IMR-90 (cell line): ENCODE measurements at regions not wholly inside any gene's neighbourhood (a gene's known extent, or its start where the extent isn't known, plus 50 kb on each side); places are given as distances from the start of the nearest gene placed in this dataset.
"Not testable (repeated sequence)": the region's sequence is repeated elsewhere in the genome, so short reads cannot be mapped to it uniquely, and the experiment has no call there.

Experiments used
- ATAC-seq: fragments of 200-7000 bp; cut with Tn5 transposase; 2 replicates; pipeline ENCODE4 v1.9.1; 2020; ENCODE audit warnings: low read depth, mild to moderate bottlenecking, moderate library complexity
- BruUV-seq: library from RNA; stranded (reverse); fragments of 400-500 nt; replicated peaks from 2 replicates; lab custom pipeline; 2021; lab: Mats Ljungman, UMichigan
- CTCF ChIA-PET: fragments of 300-600 bp; formaldehyde crosslinking; extraction: SDS; loops from one replicate; lab custom pipeline; 2021; ENCODE audit warnings: antibody characterized with exemption; lab: Yijun Ruan, JAX
- POLR2A ChIA-PET: fragments of 300-600 bp; sonication (Branson Sonifier 250); formaldehyde crosslinking; loops from one replicate; lab custom pipeline; 2022; ENCODE audit warnings: antibody characterized with exemption; ENCODE audit not compliant: unreplicated experiment; lab: Charles Lee
- DNase-seq: peaks from one replicate; pipeline ENCODE4 v3.0.0; 2013
- H2AFZ ChIP-seq: replicated peaks from 2 replicates; pipeline ENCODE3; 2013; ENCODE audit warnings: low read length, mild to moderate bottlenecking; ENCODE audit not compliant: poor library complexity
- H2AK5ac ChIP-seq: 2 replicates; pipeline ENCODE4 v1.6.1; 2013; ENCODE audit warnings: low read depth, low read length, inconsistent platforms
- H2AK9ac ChIP-seq: replicated peaks from 2 replicates; pipeline ENCODE3; 2013; ENCODE audit warnings: mild to moderate bottlenecking, low read depth, low read length, moderate library complexity; ENCODE audit not compliant: poor library complexity
- H2BK120ac ChIP-seq: 2 replicates; pipeline ENCODE4 v1.6.1; 2013; ENCODE audit warnings: low read depth, low read length, inconsistent platforms
- H2BK15ac ChIP-seq: 3 replicates; pipeline ENCODE4 v1.6.1; 2013; ENCODE audit warnings: low read depth, low read length, inconsistent platforms
- H2BK20ac ChIP-seq: 2 replicates; pipeline ENCODE4 v1.6.1; 2013; ENCODE audit warnings: low read depth, mild to moderate bottlenecking, inconsistent platforms, low read length, moderate library complexity
- H2BK5ac ChIP-seq: 2 replicates; pipeline ENCODE4 v1.6.1; 2013; ENCODE audit warnings: mild to moderate bottlenecking, low read depth, low read length, inconsistent platforms; ENCODE audit not compliant: poor library complexity, severe bottlenecking
- H3K14ac ChIP-seq: replicated peaks from 2 replicates; pipeline ENCODE4 v1.6.1; 2013; ENCODE audit warnings: low read depth, low read length, inconsistent platforms
- H3K18ac ChIP-seq: 2 replicates; pipeline ENCODE4 v1.6.1; 2013; ENCODE audit warnings: low read depth, low read length, control low read depth
- H3K23ac ChIP-seq: 2 replicates; pipeline ENCODE4 v1.6.1; 2013; ENCODE audit warnings: low read depth, low read length, inconsistent platforms
- H3K27ac ChIP-seq: 2 replicates; pipeline ENCODE4 v1.5.1; 2013; ENCODE audit warnings: mild to moderate bottlenecking, control low read depth, low read length; ENCODE audit not compliant: insufficient read depth
- H3K27me3 ChIP-seq: 2 replicates; pipeline ENCODE4 v1.6.1; 2013; ENCODE audit warnings: low read length; ENCODE audit not compliant: control insufficient read depth, insufficient read depth
- H3K36me3 ChIP-seq: 2 replicates; pipeline ENCODE4 v1.6.1; 2013; ENCODE audit warnings: low read length, mixed read lengths; ENCODE audit not compliant: control insufficient read depth, insufficient read depth
- H3K4ac ChIP-seq: 2 replicates; pipeline ENCODE4 v1.6.1; 2013; ENCODE audit warnings: low read depth, low read length, inconsistent platforms
- H3K4me1 ChIP-seq: 2 replicates; pipeline ENCODE4 v1.6.1; 2013; ENCODE audit warnings: low read length, mixed read lengths; ENCODE audit not compliant: control insufficient read depth, insufficient read depth
- H3K4me2 ChIP-seq: 2 replicates; pipeline ENCODE4 v1.6.1; 2013; ENCODE audit warnings: low read depth, mild to moderate bottlenecking, control low read depth, low read length, moderate library complexity
- H3K4me3 ChIP-seq: 2 replicates; pipeline ENCODE4 v1.5.1; 2013; ENCODE audit warnings: low read depth, mild to moderate bottlenecking, control low read depth, low read length, moderate library complexity; ENCODE audit not compliant: insufficient read depth
- H3K56ac ChIP-seq: 2 replicates; pipeline ENCODE4 v1.6.1; 2013; ENCODE audit warnings: low read length, inconsistent platforms; ENCODE audit not compliant: insufficient read depth; ENCODE audit errors: extremely low read depth
- H3K79me1 ChIP-seq, 2 experiments: 2 replicates each; pipeline ENCODE4 v1.6.1; 2013; ENCODE audit warnings: low read length in 2 of 2, inconsistent platforms in 1 of 2, low read depth in 1 of 2
- H3K9ac ChIP-seq: 2 replicates; pipeline ENCODE4 v1.6.1; 2013; ENCODE audit warnings: low read depth, low read length, control low read depth
- H3K9me1 ChIP-seq: 2 replicates; pipeline ENCODE4 v1.6.1; 2013; ENCODE audit warnings: low read length, inconsistent platforms; ENCODE audit not compliant: insufficient read depth
- H3K9me3 ChIP-seq: 2 replicates; pipeline ENCODE4 v1.6.1; 2013; ENCODE audit warnings: low read length; ENCODE audit not compliant: control insufficient read depth, insufficient read depth
- H4K20me1 ChIP-seq: 2 replicates; pipeline ENCODE4 v1.6.1; 2013; ENCODE audit warnings: low read length, inconsistent platforms; ENCODE audit not compliant: insufficient read depth
- H4K5ac ChIP-seq: 2 replicates; pipeline ENCODE4 v1.6.1; 2013; ENCODE audit warnings: mild to moderate bottlenecking, low read depth, low read length, control low read depth
- H4K8ac ChIP-seq, 2 experiments: 2 replicates each; pipeline ENCODE4 v1.6.1; 2013; ENCODE audit warnings: low read depth in 2 of 2, low read length in 2 of 2, control low read depth in 1 of 2, inconsistent platforms in 1 of 2
- H4K91ac ChIP-seq: 2 replicates; pipeline ENCODE4 v1.6.1; 2013; ENCODE audit warnings: low read depth, low read length, inconsistent platforms; ENCODE audit not compliant: insufficient read depth
- WGBS, 2 experiments: methylation state at CpG; one replicate each; pipeline versions ENCODE4 v1.1.5 to v1.1.7; 2013; ENCODE audit warnings: missing lambda C conversion rate in 2 of 2; ENCODE audit not compliant: insufficient read length in 1 of 2; ENCODE audit errors: extremely low coverage in 2 of 2; 5-methylcytosine and 5-hydroxymethylcytosine counted together
- dilution Hi-C: fragments of 300-500 bp; cut with HindIII; formaldehyde crosslinking; loops from one replicate; pipeline ENCODE4 v1.14.3; 2018; ENCODE audit warnings: low sequenced_read_pairs; ENCODE audit not compliant: unreplicated experiment
- in situ Hi-C: fragments of 300-500 bp; cut with MboI; formaldehyde crosslinking; loops from 3 replicates; pipeline ENCODE4 v1.14.3; 2019; ENCODE audit warnings: low sequenced_read_pairs, inconsistent platforms, mixed read lengths
- intact Hi-C: fragments of 100-400 bp; cut with micrococcal nuclease; formaldehyde crosslinking; loops from 2 replicates; pipeline ENCODE4 v1.10.0; 2022

- H3K9me1 ChIP-seq, H3K36me3 ChIP-seq, H2BK15ac ChIP-seq, H3K4ac ChIP-seq, H3K14ac ChIP-seq, H2AK5ac ChIP-seq, H3K27ac ChIP-seq, H3K18ac ChIP-seq, H2BK120ac ChIP-seq, H4K20me1 ChIP-seq, H3K4me1 ChIP-seq, H2BK20ac ChIP-seq, H3K9ac ChIP-seq, dilution Hi-C loops, BruUV-seq, H4K5ac ChIP-seq, DNase-seq, H4K8ac ChIP-seq, H2BK5ac ChIP-seq, CTCF ChIA-PET, H3K4me2 ChIP-seq, H4K91ac ChIP-seq, ATAC-seq, H3K4me3 ChIP-seq, H3K23ac ChIP-seq, in situ Hi-C loops, H2AK9ac ChIP-seq, intact Hi-C loops, H3K56ac ChIP-seq, H2AFZ ChIP-seq, H3K27me3 ChIP-seq, POLR2A ChIA-PET, H3K79me1 ChIP-seq: not testable (repeated sequence)
- 90% methylated on average over 2 of the region's 20 CpGs; no CpG with 5 or more reads in 1 of the 2 experiments for WGBS, 2 experiments
- H3K9me3 ChIP-seq = peaks cover 38% of the 10 kb centered on the region
Measured at GRCh38 chr22:11611280-11611679, 3916.7 kb upstream of the OR11H1 start.

DNA sequence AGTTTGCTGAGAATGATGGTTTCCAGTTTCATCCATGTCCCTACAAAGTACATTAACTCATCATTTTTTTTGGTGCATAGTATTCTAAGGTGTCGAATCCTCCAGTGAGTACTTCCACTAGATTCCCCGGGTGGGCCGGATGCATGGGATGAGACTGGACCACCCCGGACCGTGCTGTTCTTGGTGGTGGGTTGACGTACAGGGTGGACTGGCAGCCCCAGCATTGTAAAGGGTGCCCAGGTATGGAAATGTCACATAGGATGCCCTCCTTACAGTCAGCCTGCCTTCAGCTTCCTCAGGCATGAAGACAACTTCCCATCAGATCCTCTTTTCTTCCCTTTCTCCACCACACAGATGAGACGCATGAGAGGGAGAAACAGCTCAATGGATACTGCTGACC is 3916.1 kb upstream of the OR11H1 start:
- CTCF ChIA-PET, in situ Hi-C loops, H4K91ac ChIP-seq, H3K36me3 ChIP-seq, H3K9ac ChIP-seq, H3K4me3 ChIP-seq, ATAC-seq, intact Hi-C loops, H2AK9ac ChIP-seq, H2AFZ ChIP-seq, H3K27me3 ChIP-seq, H4K5ac ChIP-seq, H3K4ac ChIP-seq, H2BK120ac ChIP-seq, H2BK5ac ChIP-seq, H3K14ac ChIP-seq, H2BK15ac ChIP-seq, H3K27ac ChIP-seq, H4K8ac ChIP-seq, dilution Hi-C loops, H3K4me2 ChIP-seq, H2BK20ac ChIP-seq, BruUV-seq, H3K4me1 ChIP-seq, H2AK5ac ChIP-seq, DNase-seq, H3K9me1 ChIP-seq, H3K18ac ChIP-seq, H3K79me1 ChIP-seq, H3K56ac ChIP-seq, H4K20me1 ChIP-seq, H3K23ac ChIP-seq, POLR2A ChIA-PET: not testable (repeated sequence)
- peaks cover 34% of the 10 kb centered on the region for H3K9me3 ChIP-seq
- WGBS, 2 experiments = no CpG with 5 or more reads among the region's 7 CpGs
